ENCODE measurements at regions not wholly inside any gene's neighbourhood (a gene's known extent, or its start where the extent isn't known, plus 50 kb on each side); places are given as distances from the start of the nearest gene placed in this dataset.

DNA sequence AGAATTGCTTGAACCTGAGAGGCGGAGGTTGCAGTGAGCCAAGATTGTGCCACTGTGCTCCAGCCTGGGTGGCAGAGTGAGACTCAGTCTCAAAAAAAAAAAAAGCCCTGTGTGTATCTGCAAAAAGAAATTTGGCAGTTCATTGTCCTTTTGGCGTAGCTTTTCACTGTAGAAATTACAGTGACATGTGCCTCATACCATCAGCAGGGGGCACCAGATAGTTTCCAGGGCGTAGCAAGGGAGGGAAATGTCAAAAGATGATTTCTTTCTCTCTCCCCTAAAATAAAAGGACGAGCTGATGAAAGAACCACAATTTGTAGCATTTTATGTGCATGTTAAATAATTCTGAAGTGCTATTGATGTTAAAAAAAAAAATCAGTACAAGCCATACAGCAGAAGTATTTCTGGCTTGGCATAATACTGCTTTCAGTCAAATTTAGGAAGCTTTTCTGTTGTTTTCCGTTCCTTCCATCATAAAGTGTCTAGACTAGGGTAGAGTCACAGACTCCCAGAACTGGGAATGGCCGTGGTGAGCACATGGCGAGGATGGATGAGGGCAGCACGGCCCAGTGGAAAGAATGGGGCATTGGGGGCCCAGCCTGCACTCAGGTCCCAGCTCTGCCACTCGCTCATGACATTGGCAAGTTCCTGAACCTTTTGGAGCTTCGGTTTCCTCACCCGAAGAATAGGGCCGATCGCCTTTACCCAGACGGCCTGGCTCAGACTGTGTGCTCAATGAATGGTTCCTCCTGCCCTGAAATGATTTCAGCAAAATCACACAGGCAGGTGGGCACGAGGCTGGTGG is 59.8 kb upstream of the RPH3AL start:
- peak; percentile 56 to 58 for DNase-seq

DNA sequence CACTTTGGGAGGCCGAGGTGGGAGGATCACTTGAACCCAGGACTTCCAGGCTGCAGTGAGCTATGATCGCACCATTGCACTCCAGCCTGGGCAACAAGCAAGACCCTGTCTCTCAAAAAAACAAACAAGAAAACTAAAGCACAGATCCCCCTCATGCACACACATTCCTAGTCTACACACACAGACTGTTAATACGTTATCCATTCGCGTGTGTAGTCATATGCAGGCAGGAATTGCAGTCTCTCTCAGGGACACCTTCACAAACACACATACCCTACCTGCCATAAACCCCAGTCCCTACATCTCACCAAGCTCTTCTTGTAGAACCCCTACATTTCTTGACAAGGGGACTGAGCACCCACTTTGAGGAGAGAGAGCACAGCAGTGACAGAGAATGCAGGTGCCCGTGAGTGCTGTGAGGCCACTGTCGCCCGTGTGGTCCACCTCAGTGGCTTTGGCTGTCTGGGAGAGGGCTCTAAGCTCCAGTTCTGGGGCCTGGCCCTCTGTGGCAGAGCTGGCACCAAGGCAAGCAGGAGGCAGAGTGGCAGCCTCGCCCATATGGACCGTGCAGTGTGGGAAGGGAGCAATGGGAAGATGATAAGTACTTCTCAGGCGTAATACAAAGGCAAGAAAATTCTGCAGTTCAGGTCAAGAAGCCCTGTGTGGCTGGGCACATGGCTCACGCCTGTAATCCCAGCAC is 59.0 kb upstream of the RPH3AL start:
- DNase-seq: no peak

DNA sequence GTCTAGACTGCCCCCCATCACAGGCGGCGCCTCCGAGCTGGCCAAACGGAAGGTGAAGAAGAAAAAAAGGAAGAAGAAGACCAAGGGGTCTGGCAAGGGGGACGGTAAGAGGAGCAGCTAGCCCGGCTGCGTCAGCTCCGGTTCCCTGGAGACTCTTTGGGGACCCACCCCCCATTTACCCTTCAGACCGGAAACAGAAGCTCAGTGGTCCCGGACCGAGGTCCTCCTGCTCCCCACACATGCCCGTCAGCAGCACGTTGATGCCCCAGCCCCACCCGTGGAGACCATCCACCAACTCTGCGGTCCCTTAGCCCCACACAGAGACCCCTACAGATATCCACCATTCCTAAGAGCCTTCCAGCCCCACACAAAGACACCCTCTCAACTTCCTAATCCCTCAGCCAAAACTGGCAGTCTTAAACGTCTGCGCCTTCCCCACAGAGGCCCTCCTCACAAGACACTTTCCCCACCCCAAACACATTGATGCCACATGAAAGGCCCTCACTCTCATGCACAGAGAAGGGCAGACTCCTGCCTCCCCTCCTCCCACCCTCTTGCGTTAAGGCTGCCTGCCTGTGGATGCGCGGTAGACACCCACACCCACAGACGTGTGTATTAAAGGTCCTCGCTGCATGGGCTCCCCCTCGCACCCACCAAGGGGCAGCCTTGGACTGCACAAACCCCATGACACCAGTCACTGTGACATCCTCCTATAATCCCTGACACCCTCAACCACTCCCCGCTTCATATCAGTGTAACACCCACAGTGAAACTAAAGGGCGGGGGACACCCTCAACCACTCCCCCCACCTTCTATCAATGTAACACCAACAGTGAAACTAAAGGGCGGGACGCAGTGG is 58.2 kb upstream of the RPH3AL start:
- DNase-seq: no peak

DNA sequence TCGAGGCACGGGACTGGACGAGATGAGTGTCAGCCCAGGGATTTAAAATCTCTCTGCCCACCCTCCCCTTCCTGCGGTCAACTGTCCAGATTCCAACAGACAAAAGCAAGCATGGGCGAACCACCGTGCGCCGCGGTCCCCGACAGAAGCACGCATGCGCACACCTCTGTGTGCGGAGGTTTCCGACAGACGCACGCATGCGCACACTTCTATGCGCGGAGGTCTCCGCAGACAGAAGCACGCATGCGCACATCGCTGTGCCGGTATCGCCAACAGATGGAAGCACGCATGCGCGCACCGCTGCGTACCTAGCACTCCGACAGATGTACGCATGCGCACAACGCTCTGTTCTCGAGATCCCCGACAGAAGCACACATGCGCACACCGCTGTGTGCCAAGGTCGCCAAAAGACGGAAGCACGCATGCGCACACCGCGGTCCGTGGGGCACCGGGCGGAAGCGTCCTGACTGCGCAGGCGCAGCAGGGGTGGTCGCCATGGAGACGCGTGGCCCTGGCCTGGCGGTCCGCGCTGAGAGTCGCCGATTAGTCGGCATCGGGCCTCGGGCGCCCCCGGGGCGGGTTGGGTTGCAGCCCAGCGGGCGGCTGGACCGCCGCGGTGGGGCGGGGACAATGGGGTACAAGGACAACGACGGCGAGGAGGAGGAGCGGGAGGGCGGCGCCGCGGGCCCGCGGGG is 57.4 kb upstream of the RPH3AL start:
- DNase-seq: peak; percentile 79 to 80

DNA sequence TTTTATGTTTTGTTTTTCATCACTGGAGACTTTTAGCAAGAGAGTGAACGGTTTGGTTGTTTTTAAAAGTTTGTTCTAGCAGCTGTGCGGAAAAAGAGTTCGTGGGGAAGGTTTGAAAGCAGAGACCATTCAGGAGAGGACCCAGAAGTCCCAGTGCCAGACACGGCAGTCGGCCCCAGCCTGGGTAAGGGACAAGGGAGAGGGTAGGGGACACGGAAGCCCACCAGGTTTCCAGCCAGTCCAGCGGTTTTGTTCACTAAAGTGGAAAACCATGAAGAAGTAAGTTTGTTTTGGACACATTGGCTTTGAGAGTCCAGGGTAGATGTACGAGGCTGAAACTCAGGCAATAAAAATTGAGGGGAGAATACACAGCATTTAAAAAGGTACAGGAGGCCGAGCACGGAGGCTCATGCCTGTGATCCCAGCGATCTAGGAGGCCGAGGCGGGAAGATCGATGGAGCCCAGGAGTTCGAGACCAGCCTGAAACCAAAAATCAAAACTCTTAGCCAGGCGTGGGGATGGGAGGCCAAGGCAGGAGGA is 56.8 kb upstream of the RPH3AL start:
- DNase-seq: no peak

DNA sequence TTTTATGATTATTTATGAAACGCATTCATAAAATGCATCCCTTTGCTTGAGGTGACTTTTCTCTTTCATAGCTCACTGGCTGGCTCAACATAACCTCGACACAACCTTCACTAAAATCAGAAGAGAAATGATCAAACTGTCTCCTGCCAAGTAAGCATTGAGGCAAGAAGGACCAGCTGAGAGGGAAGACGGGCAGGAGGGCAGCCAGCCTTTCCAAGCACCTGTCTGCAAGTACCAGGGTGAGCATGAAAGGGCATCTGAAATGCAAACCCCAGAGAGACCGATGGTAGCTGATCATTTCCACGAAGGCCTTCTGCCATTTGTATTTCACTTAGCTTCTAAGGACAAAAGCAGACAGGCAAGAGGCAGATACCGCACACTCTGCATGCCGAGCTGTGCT is 52.1 kb upstream of the RPH3AL start:
- DNase-seq: no peak

Measured in Kasumi-1 (cell line).